H1 (cell line): ENCODE measurements at regions not wholly inside any gene's neighbourhood (a gene's known extent, or its start where the extent isn't known, plus 50 kb on each side); places are given as distances from the start of the nearest gene placed in this dataset.

ENCODE experiments used
- CTCF ChIA-PET: fragments of 300-600 bp; sonication (Branson Sonifier 250); formaldehyde crosslinking; loops from one replicate; lab custom pipeline; 2021; ENCODE audit not compliant: partially characterized antibody; lab: Charles Lee
- POLR2A ChIA-PET: fragments of 300-600 bp; sonication (Branson Sonifier 250); formaldehyde crosslinking; loops from one replicate; lab custom pipeline; 2021; ENCODE audit warnings: inconsistent platforms; ENCODE audit not compliant: partially characterized antibody; lab: Charles Lee
- DNase-seq, 2 experiments: peaks; one replicate each; pipeline versions ENCODE4 v3.0.0 to v3.0.0-alpha.2; 2010 to 2022; ENCODE audit warnings: low spot score in 2 of 2, low read depth in 1 of 2, mixed read lengths in 1 of 2
- FAIRE-seq: peaks from 2 replicates; lab custom pipeline; 2011; peaks lifted over from hg19 to GRCh38; lab: Jason Lieb, UNC
- H2AFZ ChIP-seq: 2 replicates; pipeline ENCODE4 v1.8.1; 2012; ENCODE audit warnings: low read length, inconsistent platforms
- H2AK5ac ChIP-seq: 2 replicates; pipeline ENCODE4 v1.6.1; 2013; ENCODE audit warnings: low read depth, low read length
- H2BK120ac ChIP-seq: replicated peaks from 2 replicates; pipeline ENCODE3; 2013; ENCODE audit warnings: low read depth, low read length, inconsistent platforms
- H2BK12ac ChIP-seq: 2 replicates; pipeline ENCODE4 v1.6.1; 2013; ENCODE audit warnings: low read depth, low read length
- H2BK15ac ChIP-seq: 2 replicates; pipeline ENCODE4 v1.6.1; 2013; ENCODE audit warnings: low read length
- H2BK20ac ChIP-seq: 2 replicates; pipeline ENCODE4 v1.6.1; 2013; ENCODE audit warnings: low read length
- H2BK5ac ChIP-seq: 2 replicates; pipeline ENCODE4 v1.6.1; 2013; ENCODE audit warnings: low read depth, low read length
- H3K14ac ChIP-seq: 2 replicates; pipeline ENCODE4 v1.6.1; 2013; ENCODE audit warnings: inconsistent platforms; ENCODE audit not compliant: insufficient read length
- H3K18ac ChIP-seq: 2 replicates; pipeline ENCODE4 v1.6.1; 2013; ENCODE audit warnings: low read length; ENCODE audit errors: extremely low read depth
- H3K23ac ChIP-seq: 2 replicates; pipeline ENCODE4 v1.6.1; 2013; ENCODE audit warnings: inconsistent platforms; ENCODE audit not compliant: insufficient read length
- H3K23me2 ChIP-seq: 2 replicates; pipeline ENCODE4 v1.6.1; 2013; ENCODE audit warnings: low read depth, low read length
- H3K27ac ChIP-seq: 2 replicates; pipeline ENCODE4 v1.6.1; 2011; ENCODE audit warnings: low read depth, low read length, inconsistent platforms
- H3K27me3 ChIP-seq, 4 experiments: replicated peaks in 1 of 4; 1 replicate in 1 of 4; 2 replicates in 3 of 4; pipeline versions ENCODE4 v1.6.1 to v1.8.1; 2011 to 2013; ENCODE audit warnings: low read length in 3 of 4, mild to moderate bottlenecking in 3 of 4, inconsistent platforms in 2 of 4, mixed read lengths in 2 of 4, moderate library complexity in 1 of 4; ENCODE audit not compliant: control insufficient read depth in 3 of 4, insufficient read depth in 3 of 4; ENCODE audit errors: extremely low read depth in 1 of 4
- H3K36me3 ChIP-seq, 4 experiments: 2 replicates each; pipeline versions ENCODE4 v1.6.1 to v1.8.1; 2011 to 2013; ENCODE audit warnings: mild to moderate bottlenecking in 4 of 4, low read length in 3 of 4, moderate library complexity in 2 of 4, control low read depth in 1 of 4, inconsistent platforms in 1 of 4; ENCODE audit not compliant: insufficient read depth in 4 of 4, control insufficient read depth in 2 of 4
- H3K4ac ChIP-seq: replicated peaks from 2 replicates; pipeline ENCODE3; 2013; ENCODE audit warnings: low read length, low read depth, mixed read lengths, inconsistent platforms; ENCODE audit not compliant: insufficient read length
- H3K4me1 ChIP-seq, 4 experiments: replicated peaks in 1 of 4; 1 replicate in 1 of 4; 2 replicates in 3 of 4; pipeline versions ENCODE4 v1.6.1 to v1.8.1; 2011 to 2013; ENCODE audit warnings: low read length in 3 of 4, inconsistent platforms in 2 of 4, mixed read lengths in 1 of 4; ENCODE audit not compliant: insufficient read depth in 4 of 4, control insufficient read depth in 3 of 4
- H3K4me2 ChIP-seq, 2 experiments: 2 replicates each; pipeline versions ENCODE4 v1.6.1 to v1.8.1; 2011 to 2013; ENCODE audit warnings: low read depth in 2 of 2, low read length in 2 of 2, control low read depth in 1 of 2, inconsistent platforms in 1 of 2, mild to moderate bottlenecking in 1 of 2; ENCODE audit not compliant: insufficient read depth in 1 of 2
- H3K4me3 ChIP-seq, 4 experiments: fragments of 200-600, 300-600 bp in 1 of 4; sonication (generic), shearing (Covaris generic), sonication (Bioruptor Twin) in 1 of 4; 2 replicates each; pipeline versions ENCODE4 v1.5.1 to v1.8.1; 2011 to 2016; ENCODE audit warnings: low read length in 4 of 4, low read depth in 3 of 4, control low read depth in 2 of 4, inconsistent platforms in 2 of 4, mild to moderate bottlenecking in 2 of 4, mixed read lengths in 1 of 4, moderate library complexity in 1 of 4; ENCODE audit not compliant: insufficient read depth in 2 of 4; ENCODE audit errors: extremely low read depth in 1 of 4
- H3K56ac ChIP-seq: replicated peaks from 2 replicates; pipeline ENCODE3; 2013; ENCODE audit warnings: low read depth, mild to moderate bottlenecking, mixed read lengths, low read length, inconsistent platforms; ENCODE audit not compliant: insufficient read length
- H3K79me1 ChIP-seq: 2 replicates; pipeline ENCODE4 v1.6.1; 2013; ENCODE audit warnings: low read depth, low read length, control low read depth
- H3K79me2 ChIP-seq, 2 experiments: 2 replicates each; pipeline versions ENCODE4 v1.6.1 to v1.8.1; 2012 to 2013; ENCODE audit warnings: low read length in 2 of 2, mild to moderate bottlenecking in 2 of 2, inconsistent platforms in 1 of 2; ENCODE audit not compliant: insufficient read depth in 2 of 2, control insufficient read depth in 1 of 2
- H3K9ac ChIP-seq, 4 experiments: replicated peaks in 1 of 4; 1 replicate in 1 of 4; 2 replicates in 3 of 4; pipeline versions ENCODE4 v1.6.1 to v1.8.1; 2011 to 2013; ENCODE audit warnings: low read depth in 3 of 4, low read length in 3 of 4, control low read depth in 2 of 4, mild to moderate bottlenecking in 2 of 4, moderate library complexity in 2 of 4, inconsistent platforms in 1 of 4; ENCODE audit errors: extremely low read depth in 1 of 4
- H3K9me3 ChIP-seq, 2 experiments: 2 replicates each; pipeline versions ENCODE4 v1.6.1 to v1.8.1; 2012 to 2013; ENCODE audit warnings: mild to moderate bottlenecking in 2 of 2, moderate library complexity in 2 of 2, control low read depth in 1 of 2, inconsistent platforms in 1 of 2, low read depth in 1 of 2, low read length in 1 of 2, mixed read lengths in 1 of 2; ENCODE audit not compliant: insufficient read depth in 2 of 2
- H4K20me1 ChIP-seq, 2 experiments: replicated peaks in 1 of 2; 2 replicates each; pipeline versions ENCODE3 to v1.8.1; 2011 to 2013; ENCODE audit warnings: inconsistent platforms in 2 of 2, low read length in 2 of 2, mild to moderate bottlenecking in 1 of 2; ENCODE audit not compliant: insufficient read depth in 2 of 2, control insufficient read depth in 1 of 2
- H4K5ac ChIP-seq: 2 replicates; pipeline ENCODE4 v1.6.1; 2013; ENCODE audit warnings: low read length, low read depth, mixed read lengths, inconsistent platforms; ENCODE audit not compliant: insufficient read length
- H4K8ac ChIP-seq: 2 replicates; pipeline ENCODE4 v1.8.0; 2013; ENCODE audit warnings: mild to moderate bottlenecking, moderate library complexity, low read length, inconsistent platforms; ENCODE audit not compliant: insufficient read depth; ENCODE audit errors: extremely low read depth
- H4K91ac ChIP-seq: replicated peaks from 2 replicates; pipeline ENCODE3; 2013; ENCODE audit warnings: low read length, mixed read lengths, inconsistent platforms; ENCODE audit not compliant: insufficient read length
- CHD1 ChIP-seq: IDR thresholded peaks from 2 replicates; pipeline ENCODE4 v1.6.1; 2012; ENCODE audit warnings: low read depth, low read length, improper control_type of control experiment
- CTBP2 ChIP-seq: IDR thresholded peaks from 2 replicates; pipeline ENCODE4 v1.7.0; 2011; ENCODE audit warnings: borderline replicate concordance, mild to moderate bottlenecking, moderate library complexity, mixed read lengths, low read length; ENCODE audit not compliant: insufficient read depth, insufficient read length
- KDM5A ChIP-seq: fragments of 200-600 bp; IDR thresholded peaks from 2 replicates; pipeline ENCODE4 v1.7.1; 2012; ENCODE audit warnings: mild to moderate bottlenecking, low read length, inconsistent platforms, mixed read lengths
- MAX ChIP-seq: IDR thresholded peaks from 2 replicates; pipeline ENCODE4 v1.6.1; 2012; ENCODE audit warnings: inconsistent platforms
- SP2 ChIP-seq: IDR thresholded peaks from 2 replicates; pipeline ENCODE4 v1.6.1; 2012; ENCODE audit warnings: mild to moderate bottlenecking, low read length, inconsistent platforms
- SP4 ChIP-seq: IDR thresholded peaks from 2 replicates; pipeline ENCODE4 v1.6.1; 2012; ENCODE audit warnings: low read length, inconsistent platforms

GRCh38 chr9:13358128-13358527, 78.6 kb upstream of the MPDZ start:
- no peak overlapping the region for H4K8ac ChIP-seq
- no peak overlapping the region for H2AFZ ChIP-seq
- H3K4me1 ChIP-seq = no peaks in the 10 kb centered on the region
- H3K79me2 ChIP-seq = no peaks in the 10 kb centered on the region
- no peak overlapping the region for H3K56ac ChIP-seq
- DNase-seq (no peak), FAIRE-seq (no peak)
- no peak overlapping the region for H3K4ac ChIP-seq
- no peak overlapping the region for H3K14ac ChIP-seq
- POLR2A ChIA-PET = no interaction called here
- H2BK20ac ChIP-seq = no peak overlapping the region
- no peak overlapping the region for H3K4me2 ChIP-seq
- H4K91ac ChIP-seq = no peak overlapping the region
- CTCF ChIA-PET = interaction anchor here (1.0 to 1.6 kb wide), 3 partner anchors 14 to 380 kb away, joined by 4 to 5 read pairs (median 4); no protein-coding TSS in a partner anchor
- H3K36me3 ChIP-seq = no peaks in the 10 kb centered on the region
- H3K27ac ChIP-seq = no peak overlapping the region
- no peak overlapping the region for H2BK12ac ChIP-seq
- no peak overlapping the region for H4K5ac ChIP-seq
- no peak overlapping the region for H3K9ac ChIP-seq
- H2BK5ac ChIP-seq = no peak overlapping the region
- no peak overlapping the region for H2BK15ac ChIP-seq
- no peak overlapping the region for H2AK5ac ChIP-seq
- H3K9me3 ChIP-seq = no peaks in the 10 kb centered on the region
- no peaks in the 10 kb centered on the region for H3K79me1 ChIP-seq
- H3K18ac ChIP-seq = no peak overlapping the region
- H3K27me3 ChIP-seq = no peaks in the 10 kb centered on the region
- H3K4me3 ChIP-seq = no peak overlapping the region
- no peak overlapping the region for H2BK120ac ChIP-seq
- TF ChIP-seq MAX (no peak), KDM5A (no peak), CHD1 (no peak), CTBP2 (no peak), SP4 (no peak), SP2 (no peak)
- H3K23ac ChIP-seq = no peak overlapping the region
- no peaks in the 10 kb centered on the region for H3K23me2 ChIP-seq
- H4K20me1 ChIP-seq = no peaks in the 10 kb centered on the region
